WTC11 (cell line): ENCODE measurements at regions not wholly inside any gene's neighbourhood (a gene's known extent, or its start where the extent isn't known, plus 50 kb on each side); places are given as distances from the start of the nearest gene placed in this dataset.

Experiments used
- ATAC-seq: fragments of 200-7000 bp; cut with Tn5 transposase; 2 replicates; pipeline ENCODE4 v1.10.0; 2021; ENCODE audit warnings: mild to moderate bottlenecking, moderate library complexity
- CTCF ChIA-PET: fragments of 300-600 bp; sonication (Branson Sonifier 250); formaldehyde crosslinking; loops from one replicate; lab custom pipeline; 2021; ENCODE audit warnings: antibody characterized with exemption; lab: Charles Lee
- POLR2A ChIA-PET: fragments of 350-600 bp; sonication (Branson Sonifier 250); formaldehyde crosslinking; loops from one replicate; lab custom pipeline; 2021; ENCODE audit warnings: antibody characterized with exemption; lab: Charles Lee
- DNase-seq: peaks from one replicate; pipeline ENCODE4 v3.0.0; 2021; ENCODE audit warnings: low spot score
- H3K27ac Mint-ChIP-seq: 2 replicates; pipeline ENCODE4 v1.8.0; 2021; ENCODE audit warnings: mixed read lengths
- H3K27me3 Mint-ChIP-seq: 2 replicates; pipeline ENCODE4 v1.8.0; 2021; ENCODE audit warnings: low read depth, mild to moderate bottlenecking, moderate library complexity, mixed read lengths
- H3K36me3 Mint-ChIP-seq: 2 replicates; pipeline ENCODE4 v1.8.0; 2021; ENCODE audit warnings: mixed read lengths
- H3K4me1 Mint-ChIP-seq: 2 replicates; pipeline ENCODE4 v1.8.0; 2022; ENCODE audit warnings: mixed read lengths
- H3K4me3 Mint-ChIP-seq: 2 replicates; pipeline ENCODE4 v1.8.0; 2021; ENCODE audit warnings: mild to moderate bottlenecking, moderate library complexity, mixed read lengths
- H3K9me3 Mint-ChIP-seq: 2 replicates; pipeline ENCODE4 v1.8.0; 2021; ENCODE audit warnings: mixed read lengths
- ARID4B ChIP-seq: sonication (generic); formaldehyde crosslinking; IDR thresholded peaks from 2 replicates; pipeline ENCODE4 v1.8.0; 2023; ENCODE audit warnings: missing genetic modification reagents, mild to moderate bottlenecking, borderline replicate concordance
- ATF1 ChIP-seq: sonication (generic); formaldehyde crosslinking; IDR thresholded peaks from 2 replicates; pipeline ENCODE4 v1.8.1; 2023; ENCODE audit warnings: mild to moderate bottlenecking, moderate library complexity, missing genetic modification reagents
- ATF2 ChIP-seq: sonication (generic); formaldehyde crosslinking; IDR thresholded peaks from 2 replicates; pipeline ENCODE4 v1.8.1; 2022; ENCODE audit warnings: low read depth, missing genetic modification reagents, borderline replicate concordance
- E2F4 ChIP-seq: sonication (generic); formaldehyde crosslinking; IDR thresholded peaks from 2 replicates; pipeline ENCODE4 v1.8.1; 2022; ENCODE audit warnings: low read depth, mild to moderate bottlenecking, moderate library complexity, missing genetic modification reagents, borderline replicate concordance
- ERG ChIP-seq: fragments of 250-450 bp; sonication (Bioruptor Pico); IDR thresholded peaks from 2 replicates; pipeline ENCODE4 v1.8.0; 2021; ENCODE audit warnings: mild to moderate bottlenecking
- FOXJ3 ChIP-seq: sonication (generic); formaldehyde crosslinking; IDR thresholded peaks from 2 replicates; pipeline ENCODE4 v1.9.0; 2021; ENCODE audit warnings: missing genetic modification reagents, mild to moderate bottlenecking, borderline replicate concordance
- FOXP4 ChIP-seq: sonication (generic); formaldehyde crosslinking; IDR thresholded peaks from 2 replicates; pipeline ENCODE4 v1.8.0; 2022; ENCODE audit warnings: mild to moderate bottlenecking, missing genetic modification reagents
- GRHL2 ChIP-seq: fragments of 250-450 bp; sonication (Bioruptor Pico); IDR thresholded peaks from 2 replicates; pipeline ENCODE4 v1.8.0; 2022; ENCODE audit warnings: mild to moderate bottlenecking, moderate library complexity; ENCODE audit not compliant: insufficient replicate concordance, severe bottlenecking
- GTF2I ChIP-seq: fragments of 250-450 bp; sonication (Bioruptor Pico); conservative IDR thresholded peaks from 2 replicates; pipeline ENCODE4 v1.4.0; 2021; ENCODE audit warnings: mild to moderate bottlenecking
- HMGA2 ChIP-seq: fragments of 250-450 bp; sonication (Bioruptor Pico); IDR thresholded peaks from 2 replicates; pipeline ENCODE4 v1.4.0; 2021; ENCODE audit warnings: mild to moderate bottlenecking, moderate library complexity
- JAZF1 ChIP-seq: fragments of 250-450 bp; sonication (Bioruptor Pico); IDR thresholded peaks from 2 replicates; pipeline ENCODE4 v1.9.0; 2021; ENCODE audit warnings: moderate library complexity, mild to moderate bottlenecking, inconsistent platforms
- MLX ChIP-seq: sonication (generic); formaldehyde crosslinking; IDR thresholded peaks from 2 replicates; pipeline ENCODE4 v1.8.1; 2023; ENCODE audit warnings: mild to moderate bottlenecking, missing genetic modification reagents, moderate library complexity
- NFYB ChIP-seq: sonication (generic); formaldehyde crosslinking; conservative IDR thresholded peaks from 2 replicates; pipeline ENCODE4 v1.8.0; 2022; ENCODE audit warnings: low read depth, missing genetic modification reagents
- OVOL2 ChIP-seq: fragments of 250-450 bp; sonication (Bioruptor Pico); IDR thresholded peaks from 2 replicates; pipeline ENCODE4 v1.9.0; 2021; ENCODE audit warnings: mild to moderate bottlenecking, borderline replicate concordance
- PREB ChIP-seq: sonication (generic); formaldehyde crosslinking; IDR thresholded peaks from 2 replicates; pipeline ENCODE4 v1.8.1; 2022; ENCODE audit warnings: mild to moderate bottlenecking, missing genetic modification reagents, moderate library complexity, borderline replicate concordance
- SP1 ChIP-seq: sonication (generic); formaldehyde crosslinking; conservative IDR thresholded peaks from 2 replicates; pipeline ENCODE4 v1.8.1; 2022; ENCODE audit warnings: missing genetic modification reagents
- TEAD4 ChIP-seq: sonication (generic); formaldehyde crosslinking; IDR thresholded peaks from 2 replicates; pipeline ENCODE4 v1.8.0; 2022; ENCODE audit warnings: mild to moderate bottlenecking, missing genetic modification reagents
- ZNF317 ChIP-seq: sonication (generic); formaldehyde crosslinking; IDR thresholded peaks from 2 replicates; pipeline ENCODE4 v1.8.1; 2023; ENCODE audit warnings: low read depth, mild to moderate bottlenecking, moderate library complexity, missing genetic modification reagents, borderline replicate concordance
- ZNF416 ChIP-seq: fragments of 250-450 bp; sonication (Bioruptor Pico); IDR thresholded peaks from 2 replicates; pipeline ENCODE4 v1.9.0; 2021; ENCODE audit warnings: mild to moderate bottlenecking, inconsistent platforms
- ZNF671 ChIP-seq: fragments of 250-450 bp; sonication (Bioruptor Pico); IDR thresholded peaks from 2 replicates; pipeline ENCODE4 v1.8.0; 2021; ENCODE audit warnings: mild to moderate bottlenecking

GRCh38 chr2:51404226-51404625, 372.3 kb upstream of the NRXN1 start (continued):
- TF ChIP-seq FOXP4 (CRISPR knock-in tag) (no peak), FOXJ3 (no peak), SP1 (CRISPR knock-in tag) (no peak), MLX (no peak), ERG (CRISPR knock-in tag) (no peak), E2F4 (CRISPR knock-in tag) (no peak), ZNF416 (CRISPR knock-in tag) (no peak), HMGA2 (CRISPR knock-in tag) (no peak), NFYB (no peak), GRHL2 (CRISPR knock-in tag) (no peak), ZNF671 (CRISPR knock-in tag) (no peak), GTF2I (CRISPR knock-in tag) (no peak)

GRCh38 chr2:51401546-51401945, 369.6 kb upstream of the NRXN1 start:
- DNase-seq (no peak), ATAC-seq (no peak)
- no peak overlapping the region for H3K27ac Mint-ChIP-seq
- TF ChIP-seq JAZF1 (CRISPR knock-in tag) (no peak), OVOL2 (no peak), TEAD4 (no peak), ARID4B (CRISPR knock-in tag) (no peak), ZNF416 (CRISPR knock-in tag) (no peak), ATF2 (CRISPR knock-in tag) (no peak), ATF1 (CRISPR knock-in tag) (no peak), PREB (CRISPR knock-in tag) (no peak), ZNF317 (CRISPR knock-in tag) (no peak)
- peaks cover 7% of the 10 kb centered on the region; the same call in 1 of the 2 replicates for H3K9me3 Mint-ChIP-seq
- POLR2A ChIA-PET, result no interaction called here
- CTCF ChIA-PET, result no interaction called here
- H3K27me3 Mint-ChIP-seq, result no peaks in the 10 kb centered on the region
- no peaks in the 10 kb centered on the region for H3K4me1 Mint-ChIP-seq
- H3K36me3 Mint-ChIP-seq, result no peaks in the 10 kb centered on the region
- no peak overlapping the region for H3K4me3 Mint-ChIP-seq
